SHP77 treated with DMSO at 0.1 percent for 48 hours (cell line): ENCODE measurements at regions not wholly inside any gene's neighbourhood (a gene's known extent, or its start where the extent isn't known, plus 50 kb on each side); places are given as distances from the start of the nearest gene placed in this dataset.

Experiments used
- DNase-seq: peaks from one replicate; lab custom pipeline; 2025; lab: John Stamatoyannopoulos, UW

- peak; percentile 92 for DNase-seq
These were observed 117.5 kb upstream of the PCSK2 start for GRCh38 chr20:17109307-17109706.

- no peak for DNase-seq
These were observed 98.6 kb upstream of the PCSK2 start for GRCh38 chr20:17128206-17128605.

GRCh38 chr20:17129089-17129488 lies 97.8 kb upstream of the PCSK2 start:
- DNase-seq = no peak

GRCh38 chr20:17137692-17138091 lies 89.1 kb upstream of the PCSK2 start:
- no peak for DNase-seq

- no peak for DNase-seq
These were observed 88.6 kb upstream of the PCSK2 start for GRCh38 chr20:17138237-17138636.

- no peak for DNase-seq
These were observed 85.9 kb upstream of the PCSK2 start for GRCh38 chr20:17140894-17141293.

- no peak for DNase-seq
These were observed 85.3 kb upstream of the PCSK2 start for GRCh38 chr20:17141568-17141967.

GRCh38 chr20:17142666-17143065 lies 84.2 kb upstream of the PCSK2 start:
- no peak for DNase-seq

GRCh38 chr20:17150858-17151257 lies 76.0 kb upstream of the PCSK2 start:
- no peak for DNase-seq

GRCh38 chr20:17155401-17155800 lies 71.4 kb upstream of the PCSK2 start:
- DNase-seq = no peak

- DNase-seq = no peak
These were observed 68.1 kb upstream of the PCSK2 start for GRCh38 chr20:17158701-17159100.

GRCh38 chr20:17161673-17162481 lies 65.0 kb upstream of the PCSK2 start:
- no peak for DNase-seq

GRCh38 chr20:17168026-17168612 lies 58.7 kb upstream of the PCSK2 start:
- no peak for DNase-seq

GRCh38 chr20:17169585-17170136 lies 57.2 kb upstream of the PCSK2 start:
- DNase-seq = peak; percentile 99

- DNase-seq = no peak
These were observed 55.0 kb upstream of the PCSK2 start for GRCh38 chr20:17171746-17172280.

- DNase-seq = no peak
These were observed 53.9 kb upstream of the PCSK2 start for GRCh38 chr20:17172836-17173516.
